GM08714 (cell line): ENCODE measurements at regions not wholly inside any gene's neighbourhood (a gene's known extent, or its start where the extent isn't known, plus 50 kb on each side); places are given as distances from the start of the nearest gene placed in this dataset.

Experiments
- H3K4me3 ChIP-seq: fragments of 200-500 bp; sonication (Bioruptor generic); 2 replicates; pipeline ENCODE4 v1.5.1; 2014; ENCODE audit warnings: mild to moderate bottlenecking, low read length, inconsistent platforms
- ZNF274 ChIP-seq: IDR thresholded peaks from 2 replicates; pipeline ENCODE4 v1.6.1; 2012; ENCODE audit warnings: mild to moderate bottlenecking, low read depth, low read length

GRCh38 chr3:87076946-87077345, 86.0 kb upstream of the VGLL3 start:
- H3K4me3 ChIP-seq = no peak overlapping the region
- TF ChIP-seq ZNF274 = no peak

DNA sequence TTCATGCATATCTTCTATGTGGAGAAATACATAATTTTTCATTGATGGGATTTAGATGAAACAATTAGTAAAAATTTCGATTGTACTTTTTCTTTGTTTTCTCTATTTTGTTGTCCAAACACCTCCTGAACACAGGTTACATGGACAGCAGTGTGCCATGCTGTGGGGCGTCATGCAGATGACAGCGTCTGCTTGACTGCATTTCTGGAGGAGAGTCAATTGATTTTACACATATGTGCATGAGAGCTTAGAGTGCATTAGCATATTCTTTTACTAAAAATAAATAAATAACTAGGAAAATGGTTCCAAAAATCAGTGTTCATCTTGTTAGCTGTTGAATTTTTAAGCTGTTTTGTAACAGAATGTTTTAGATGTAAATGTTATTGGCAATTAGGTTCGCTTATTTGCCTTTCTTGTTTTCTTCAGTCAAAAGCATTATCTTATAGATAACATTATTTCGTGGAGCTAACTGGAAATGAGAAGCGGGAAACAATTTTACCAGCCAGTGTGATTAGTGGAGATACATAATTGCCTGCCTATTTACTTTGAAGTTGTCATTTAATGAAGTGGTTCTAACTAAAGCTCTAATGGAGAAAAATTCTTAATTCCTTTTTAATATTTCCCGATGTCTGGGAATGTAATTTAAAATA, 82.7 kb upstream of the VGLL3 start:
- no peak overlapping the region for H3K4me3 ChIP-seq
- no peak for TF ChIP-seq ZNF274

DNA sequence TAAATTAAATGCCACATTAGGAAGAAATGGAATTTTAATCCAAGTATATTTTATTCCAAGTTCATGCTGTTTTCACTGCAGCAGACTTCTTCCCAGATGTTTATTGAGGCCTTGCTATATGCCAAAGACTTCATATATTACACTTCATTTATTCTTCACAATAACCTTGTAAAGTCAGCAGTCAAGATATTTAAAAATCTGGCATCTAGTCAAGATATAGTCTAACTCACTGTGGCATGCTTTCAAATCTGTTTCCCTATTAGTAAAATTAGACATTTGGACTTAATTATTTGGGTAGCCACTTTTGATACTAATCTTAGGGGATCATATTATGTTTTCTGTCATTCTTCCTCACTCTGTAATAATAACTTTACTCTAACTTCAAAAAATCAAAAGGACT, 81.5 kb upstream of the VGLL3 start:
- TF ChIP-seq ZNF274 = no peak
- no peak overlapping the region for H3K4me3 ChIP-seq

- no peak for TF ChIP-seq ZNF274
- H3K4me3 ChIP-seq = no peak overlapping the region
These were observed 79.0 kb upstream of the VGLL3 start for GRCh38 chr3:87069971-87070370.

DNA sequence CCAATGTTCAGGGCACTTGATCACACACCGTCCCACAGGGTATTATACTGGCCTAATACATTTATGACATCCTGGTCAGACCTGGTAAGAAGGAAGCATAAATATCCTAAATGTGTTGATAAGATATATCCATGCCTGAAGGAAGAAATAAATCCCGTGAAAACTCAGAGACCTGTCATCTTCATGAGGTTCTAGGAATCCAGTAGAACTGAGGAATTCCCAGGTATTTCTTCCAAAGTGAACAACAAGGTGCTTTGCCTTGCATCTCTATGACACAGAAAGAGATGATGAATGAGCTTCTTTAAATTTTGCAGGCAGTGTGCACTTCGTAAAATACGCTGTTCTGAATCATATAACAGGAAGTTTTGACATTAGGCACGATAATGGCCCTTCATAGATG, 78.1 kb upstream of the VGLL3 start:
- no peak for TF ChIP-seq ZNF274
- no peak overlapping the region for H3K4me3 ChIP-seq

GRCh38 chr3:87062685-87063084, 71.7 kb upstream of the VGLL3 start:
- TF ChIP-seq ZNF274 = no peak

GRCh38 chr3:87057474-87057873, 66.5 kb upstream of the VGLL3 start:
- TF ChIP-seq ZNF274 = no peak
- H3K4me3 ChIP-seq = no peak overlapping the region

More at GRCh38 chr3:87062685-87063084, 71.7 kb upstream of the VGLL3 start:
- no peak overlapping the region for H3K4me3 ChIP-seq

DNA sequence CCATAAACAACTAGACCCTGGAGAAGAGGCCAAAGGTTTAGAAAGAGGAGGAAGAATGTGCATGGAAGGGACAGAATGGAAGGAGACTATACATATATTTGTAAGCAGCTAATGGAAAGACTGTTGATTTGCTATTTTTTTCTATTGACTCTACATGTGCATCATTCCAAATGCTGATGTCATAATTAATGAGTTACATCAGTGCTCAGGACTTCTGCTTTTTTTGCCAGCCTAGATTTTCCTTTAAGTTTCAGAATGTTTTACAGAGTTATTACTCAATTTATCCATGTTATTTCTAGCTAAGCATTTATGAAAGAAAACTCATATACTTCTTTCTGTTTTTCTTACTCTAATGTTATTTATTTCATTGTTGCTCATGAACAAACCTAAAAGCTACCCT, 62.6 kb upstream of the VGLL3 start:
- H3K4me3 ChIP-seq = no peak overlapping the region
- TF ChIP-seq ZNF274 = no peak

DNA sequence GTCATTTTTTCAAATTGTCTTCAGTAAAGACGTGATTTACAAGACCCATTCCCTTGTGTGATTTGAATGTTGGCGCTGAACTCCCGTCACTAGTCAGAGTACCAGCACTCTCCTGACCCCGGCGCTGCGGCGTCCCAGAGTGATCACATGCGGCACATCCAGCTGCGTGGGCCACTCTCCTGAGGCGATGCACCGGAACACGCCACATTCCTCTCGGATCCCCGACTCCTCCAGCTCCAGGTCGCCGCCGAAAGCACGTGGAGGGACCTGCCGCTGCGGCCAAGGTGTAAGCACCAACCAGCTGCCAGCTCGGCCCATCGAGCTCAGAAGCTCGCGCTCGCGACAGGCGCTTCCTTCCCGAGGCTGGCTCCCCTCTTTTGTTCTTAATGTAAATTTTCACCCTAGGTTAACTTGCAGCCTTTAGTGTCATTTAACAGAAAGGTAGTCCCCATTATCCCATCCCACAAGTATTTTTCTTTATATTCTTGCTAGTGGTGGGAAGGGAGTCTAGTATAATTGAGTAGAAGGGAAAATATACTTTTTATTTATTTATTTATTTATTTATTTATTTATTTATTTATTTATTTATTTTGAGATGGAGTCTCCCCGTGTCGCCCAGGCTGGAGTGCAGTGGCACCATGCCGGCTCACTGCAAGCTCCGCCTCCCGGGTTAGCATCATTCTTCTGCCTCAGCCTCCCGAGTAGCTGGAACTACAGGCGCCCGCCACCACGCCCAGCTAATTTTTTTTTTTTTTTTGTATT, 61.7 kb upstream of the VGLL3 start:
- no peak for TF ChIP-seq ZNF274
- H3K4me3 ChIP-seq = no peak overlapping the region

DNA sequence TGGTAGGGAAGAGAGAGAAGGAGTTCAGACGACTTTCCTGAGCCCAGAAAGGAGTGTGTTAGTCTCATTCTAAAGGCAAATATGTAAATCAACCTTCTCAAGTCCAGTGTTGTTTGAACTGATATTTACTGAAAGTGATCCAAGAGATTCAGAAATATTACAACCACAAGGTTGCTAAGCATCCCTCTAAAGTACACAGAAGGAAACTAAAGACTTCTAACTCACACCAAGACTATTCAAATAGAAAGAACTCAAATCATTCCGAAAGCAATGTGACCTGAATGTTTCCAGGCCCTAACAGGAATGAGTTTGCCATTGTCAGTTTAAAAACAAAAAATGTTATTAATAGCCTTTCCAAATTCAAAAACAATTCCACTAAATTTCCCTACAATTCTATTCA, 56.9 kb upstream of the VGLL3 start:
- TF ChIP-seq ZNF274 = no peak
- H3K4me3 ChIP-seq = no peak overlapping the region

GRCh38 chr3:87046241-87046640, 55.3 kb upstream of the VGLL3 start:
- no peak for TF ChIP-seq ZNF274
- no peak overlapping the region for H3K4me3 ChIP-seq

GRCh38 chr3:87045473-87045872, 54.5 kb upstream of the VGLL3 start:
- H3K4me3 ChIP-seq = no peak overlapping the region
- TF ChIP-seq ZNF274 = no peak

GRCh38 chr3:87044846-87045245, 53.9 kb upstream of the VGLL3 start:
- H3K4me3 ChIP-seq = no peak overlapping the region
- no peak for TF ChIP-seq ZNF274

GRCh38 chr3:87044409-87044808, 53.5 kb upstream of the VGLL3 start:
- H3K4me3 ChIP-seq = no peak overlapping the region
- TF ChIP-seq ZNF274 = no peak

GRCh38 chr3:87041191-87041590, 50.2 kb upstream of the VGLL3 start:
- H3K4me3 ChIP-seq = no peak overlapping the region
- TF ChIP-seq ZNF274 = no peak
